Activated naive CD8-positive, alpha-beta T cell (primary cell): ENCODE measurements at regions not wholly inside any gene's neighbourhood (a gene's known extent, or its start where the extent isn't known, plus 50 kb on each side); places are given as distances from the start of the nearest gene placed in this dataset.

Source experiments
- H3K27ac Mint-ChIP-seq: one replicate; pipeline ENCODE4 v1.8.0; 2021; ENCODE audit warnings: mixed read lengths
- H3K27me3 Mint-ChIP-seq: one replicate; pipeline ENCODE4 v1.8.0; 2021; ENCODE audit warnings: mixed read lengths
- H3K36me3 Mint-ChIP-seq: one replicate; pipeline ENCODE4 v1.8.0; 2021; ENCODE audit warnings: mixed read lengths
- H3K4me1 Mint-ChIP-seq: one replicate; pipeline ENCODE4 v1.8.0; 2021; ENCODE audit warnings: low read depth, mixed read lengths
- H3K4me3 Mint-ChIP-seq: one replicate; pipeline ENCODE4 v1.8.0; 2021; ENCODE audit warnings: mild to moderate bottlenecking, mixed read lengths
- H3K9me3 Mint-ChIP-seq: one replicate; pipeline ENCODE4 v1.8.0; 2021; ENCODE audit warnings: low read depth, mixed read lengths

DNA sequence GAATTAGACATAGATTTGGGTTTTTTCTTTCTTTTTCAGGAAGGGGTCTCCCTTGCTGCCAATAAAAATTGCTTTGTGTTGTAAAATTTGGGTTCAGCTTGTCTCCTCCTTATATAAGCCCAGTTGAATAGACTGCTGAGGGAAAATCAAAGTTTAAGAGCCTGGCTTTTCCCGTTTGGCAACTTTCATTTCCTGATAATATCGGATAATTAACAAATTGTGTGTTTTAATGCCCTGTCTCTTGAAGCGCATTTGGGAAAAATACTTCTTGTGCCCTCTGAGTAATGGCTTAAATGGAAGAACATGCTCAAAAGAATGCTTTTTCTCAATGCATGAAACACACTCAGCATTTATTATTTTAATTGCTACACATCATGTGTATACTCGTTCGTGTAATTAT is 198.0 kb upstream of the DCN start:
- no peak overlapping the region for H3K27ac Mint-ChIP-seq
- no peaks in the 10 kb centered on the region for H3K9me3 Mint-ChIP-seq
- H3K4me1 Mint-ChIP-seq = peaks cover 8% of the 10 kb centered on the region
- H3K4me3 Mint-ChIP-seq = no peak overlapping the region
- no peaks in the 10 kb centered on the region for H3K36me3 Mint-ChIP-seq
- H3K27me3 Mint-ChIP-seq = peaks cover 5% of the 10 kb centered on the region

DNA sequence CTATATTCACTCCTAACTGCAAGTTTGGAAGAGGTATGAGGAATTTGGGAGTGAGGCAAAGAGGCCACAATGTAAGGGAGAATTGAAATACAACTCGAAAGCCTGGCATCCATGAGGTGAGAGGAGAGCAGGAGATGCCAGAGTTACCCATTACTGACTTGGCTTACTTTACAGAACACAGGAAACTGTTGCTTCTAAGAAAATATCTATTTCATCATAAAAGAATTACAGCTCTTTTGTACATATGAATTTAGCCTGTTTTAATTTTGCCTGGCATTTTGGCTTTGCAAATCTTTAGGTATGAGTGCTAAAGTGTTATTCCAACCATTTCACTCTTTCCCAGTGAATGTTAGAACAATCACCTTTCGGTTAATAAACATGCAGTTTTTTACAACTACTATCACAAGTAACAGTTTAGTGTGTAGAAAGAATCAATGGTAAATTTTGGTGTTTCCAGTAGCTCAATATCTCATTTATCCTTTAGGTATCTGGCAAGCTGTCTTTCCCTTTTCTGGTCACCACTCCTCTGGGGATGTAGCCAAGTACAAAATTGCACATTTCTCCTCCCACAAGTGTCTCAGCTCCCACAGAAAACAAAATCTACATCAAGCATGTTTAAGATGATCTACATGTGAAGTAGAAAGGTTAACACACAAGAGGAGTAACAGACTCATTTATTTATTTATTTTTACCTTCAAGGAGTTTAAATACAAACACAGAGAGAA is 196.6 kb upstream of the DCN start:
- Mint-ChIP-seq H3K36me3 (no peaks in the 10 kb centered on the region), H3K4me3 (no peak overlapping the region), H3K9me3 (no peaks in the 10 kb centered on the region), H3K27me3 (peaks cover 5% of the 10 kb centered on the region), H3K27ac (no peak overlapping the region), H3K4me1 (peaks cover 8% of the 10 kb centered on the region)

DNA sequence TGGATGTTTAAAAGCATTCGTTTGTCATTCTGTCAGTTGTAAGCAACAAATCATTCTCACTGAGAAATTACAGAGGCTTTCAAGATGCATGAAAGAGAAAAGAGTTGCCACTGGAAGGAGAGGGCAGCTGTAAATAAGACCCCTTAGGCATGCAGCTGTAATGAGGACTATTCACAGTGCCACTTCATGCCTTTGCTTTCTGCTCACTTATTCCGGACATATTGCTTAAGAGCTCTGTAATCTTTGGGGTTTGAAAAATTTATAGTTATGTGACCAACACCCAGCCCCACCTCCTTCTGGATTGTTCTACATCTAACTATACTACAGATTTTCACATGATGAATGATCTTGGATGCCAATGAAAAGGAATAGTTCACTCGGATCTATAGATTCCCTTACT is 194.8 kb upstream of the DCN start:
- Mint-ChIP-seq H3K27me3 (peaks cover 12% of the 10 kb centered on the region), H3K4me1 (peaks cover 8% of the 10 kb centered on the region)

DNA sequence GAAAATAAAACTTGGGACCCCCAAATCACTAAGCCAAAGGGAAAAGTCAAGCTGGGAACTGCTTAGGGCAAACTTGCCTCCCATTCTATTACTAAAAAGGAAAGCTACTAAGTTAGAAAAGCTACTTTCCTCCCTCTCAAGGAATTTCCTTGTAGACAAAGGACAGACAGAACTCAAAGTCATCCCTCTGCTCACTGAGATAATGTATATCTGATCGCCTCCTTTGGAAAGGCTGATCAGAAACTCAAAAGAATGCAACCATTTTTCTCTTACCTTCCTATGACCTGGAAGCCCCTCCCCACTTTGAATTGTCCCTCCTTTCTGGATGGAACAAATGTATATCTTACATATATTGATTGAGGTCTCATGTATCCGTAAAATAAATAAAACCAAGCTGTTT is 190.5 kb upstream of the DCN start:
- Mint-ChIP-seq H3K4me1 (no peaks in the 10 kb centered on the region), H3K4me3 (no peak overlapping the region), H3K27me3 (peaks cover 9% of the 10 kb centered on the region), H3K36me3 (no peaks in the 10 kb centered on the region), H3K27ac (no peak overlapping the region), H3K9me3 (no peaks in the 10 kb centered on the region)

More for the DNA sequence above, 194.8 kb upstream of the DCN start:
- Mint-ChIP-seq H3K4me3 (no peak overlapping the region), H3K27ac (no peak overlapping the region), H3K9me3 (no peaks in the 10 kb centered on the region), H3K36me3 (no peaks in the 10 kb centered on the region)

DNA sequence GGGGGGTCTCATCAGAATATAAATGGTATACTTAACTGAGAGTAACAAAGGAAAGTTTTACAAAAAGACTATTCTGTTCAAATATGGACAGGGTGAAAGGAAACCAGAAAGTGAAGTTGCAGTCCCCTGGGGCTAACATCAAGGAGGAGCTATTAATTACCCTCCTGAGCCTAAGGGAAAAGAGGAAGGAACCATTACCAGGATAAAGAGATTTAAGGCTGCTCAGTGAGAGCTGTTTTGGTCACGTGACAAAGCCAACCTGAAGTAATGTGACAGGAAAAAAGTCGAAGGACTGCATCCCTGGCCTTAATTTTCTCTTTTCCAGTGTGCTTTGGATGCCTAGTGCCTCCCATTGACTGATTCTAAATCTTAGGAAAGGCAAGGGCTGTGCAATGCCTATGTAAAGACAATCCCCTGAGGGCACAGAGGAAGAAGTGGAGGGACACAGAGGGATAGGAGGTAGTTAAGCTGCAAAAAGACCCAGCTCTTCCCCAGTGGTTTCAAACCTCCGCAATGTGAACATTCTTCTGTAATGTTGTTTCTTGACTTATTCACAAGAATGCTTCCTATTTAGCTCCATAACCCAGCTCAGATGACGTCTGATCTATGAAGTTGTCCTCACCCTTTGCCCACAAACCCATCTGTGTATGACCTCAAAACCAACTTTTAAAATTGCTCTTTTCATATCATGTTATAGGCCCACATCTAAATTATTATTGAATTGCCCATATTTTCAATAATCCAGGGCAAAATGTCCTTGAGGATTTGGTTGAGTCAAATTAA is 187.7 kb upstream of the DCN start:
- Mint-ChIP-seq H3K27me3 (peaks cover 9% of the 10 kb centered on the region), H3K36me3 (no peaks in the 10 kb centered on the region), H3K27ac (no peak overlapping the region), H3K4me3 (no peak overlapping the region), H3K9me3 (no peaks in the 10 kb centered on the region), H3K4me1 (no peaks in the 10 kb centered on the region)

DNA sequence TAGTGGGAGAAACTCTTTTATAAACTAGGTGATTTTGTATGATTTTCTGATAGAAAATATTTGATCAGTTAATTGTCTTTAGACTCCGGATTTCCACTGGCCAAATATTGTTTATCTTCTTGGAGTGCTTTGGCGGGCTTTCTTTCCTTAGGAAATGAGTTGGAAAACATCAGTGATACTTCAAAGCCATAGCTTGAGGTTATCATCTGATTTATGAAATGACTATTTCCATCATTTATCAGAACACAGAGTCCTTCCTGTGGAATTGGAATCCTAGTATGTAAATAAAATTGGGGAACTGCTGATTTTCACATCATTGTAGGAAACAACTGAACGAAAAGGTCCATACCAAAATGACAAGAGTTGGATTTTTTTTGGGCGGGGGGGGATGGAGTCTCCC is 186.0 kb upstream of the DCN start:
- Mint-ChIP-seq H3K4me3 (no peak overlapping the region), H3K9me3 (no peaks in the 10 kb centered on the region), H3K4me1 (no peaks in the 10 kb centered on the region), H3K27me3 (peaks cover 6% of the 10 kb centered on the region), H3K27ac (no peak overlapping the region), H3K36me3 (no peaks in the 10 kb centered on the region)

DNA sequence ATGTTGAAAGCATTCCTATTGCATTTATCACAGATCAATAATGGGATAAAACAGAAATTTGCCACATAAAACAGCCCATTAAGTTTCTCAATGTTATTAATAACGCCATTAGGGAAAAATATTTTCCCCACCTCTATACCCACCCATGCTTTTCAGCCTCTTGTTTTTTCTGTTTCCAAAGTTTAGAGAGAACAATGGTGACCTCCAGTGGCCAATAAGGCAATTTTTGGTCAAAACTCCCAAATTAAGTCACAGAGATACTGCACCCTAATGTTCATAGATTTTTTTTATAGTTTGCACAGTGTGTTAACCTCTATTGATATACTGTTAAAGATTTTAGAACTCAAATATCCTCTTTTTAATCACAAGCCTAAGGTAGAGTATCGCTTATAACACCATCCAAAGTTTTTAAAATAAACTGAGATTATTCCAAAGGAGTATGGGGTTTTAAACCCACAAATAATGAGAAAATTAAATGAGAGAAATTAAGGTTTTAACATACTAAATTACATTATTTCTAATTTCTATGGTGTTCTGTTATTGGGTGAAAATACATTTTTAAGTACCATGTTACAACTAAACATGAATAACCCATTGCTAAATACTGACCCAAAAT is 184.7 kb upstream of the DCN start:
- Mint-ChIP-seq H3K4me3 (no peak overlapping the region), H3K4me1 (no peaks in the 10 kb centered on the region), H3K36me3 (no peaks in the 10 kb centered on the region), H3K27me3 (peaks cover 2% of the 10 kb centered on the region), H3K27ac (no peak overlapping the region), H3K9me3 (no peaks in the 10 kb centered on the region)

DNA sequence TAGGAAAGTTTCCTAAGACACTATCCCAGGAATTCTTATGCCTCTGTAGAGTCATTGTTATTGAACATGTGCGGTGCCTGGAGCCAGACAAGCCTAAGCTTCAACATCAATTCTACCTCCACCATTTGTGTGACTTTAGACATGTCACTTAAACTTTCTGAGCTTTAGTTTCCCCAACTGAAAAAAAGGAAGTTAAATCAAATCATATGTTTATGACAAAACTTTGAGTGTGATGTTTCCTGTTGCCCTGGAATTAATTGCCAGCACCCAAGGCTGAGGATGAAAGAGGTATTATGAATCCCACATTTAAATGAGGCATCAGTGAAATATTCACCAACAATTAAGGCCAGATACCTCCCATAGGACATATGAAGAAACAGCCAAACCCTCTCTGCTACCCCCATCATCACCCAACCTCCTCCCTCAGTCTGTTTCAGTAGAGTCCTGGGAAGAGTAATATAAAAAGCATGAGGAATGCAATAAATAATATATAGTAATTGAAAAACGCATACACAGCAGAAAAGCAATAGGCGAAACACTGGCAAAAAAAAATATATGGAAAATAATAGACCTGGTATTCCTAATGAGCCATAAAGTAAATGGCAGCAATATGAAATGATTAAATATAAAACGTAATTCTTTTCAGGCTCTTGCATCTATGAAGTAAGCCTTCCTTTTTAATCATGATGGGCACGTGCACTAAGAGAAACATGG is 182.0 kb upstream of the DCN start:
- Mint-ChIP-seq H3K27me3 (peaks cover under 1% of the 10 kb centered on the region), H3K36me3 (no peaks in the 10 kb centered on the region), H3K4me1 (peaks cover 2% of the 10 kb centered on the region), H3K9me3 (no peaks in the 10 kb centered on the region), H3K27ac (no peak overlapping the region), H3K4me3 (no peak overlapping the region)

DNA sequence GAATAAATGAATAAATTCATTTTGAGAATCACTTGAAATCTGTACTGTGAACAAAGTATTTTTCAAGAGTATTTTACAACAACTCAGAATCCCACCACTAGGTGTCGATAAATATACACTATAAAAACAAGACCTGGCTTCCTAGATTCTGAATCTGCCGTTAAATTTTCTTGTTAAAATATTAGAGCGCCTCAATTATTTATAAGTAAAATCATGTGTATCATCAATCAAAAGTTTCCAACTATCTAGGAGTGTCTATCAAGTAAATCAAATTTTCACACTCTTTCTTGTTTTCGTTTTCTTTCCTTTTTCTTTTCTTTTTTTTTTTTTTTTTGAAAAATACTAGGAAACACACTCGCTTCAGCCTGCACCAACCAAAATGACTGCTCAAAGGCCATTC is 179.2 kb upstream of the DCN start:
- peaks cover 2% of the 10 kb centered on the region for H3K4me1 Mint-ChIP-seq
- no peak overlapping the region for H3K4me3 Mint-ChIP-seq
- no peak overlapping the region for H3K27ac Mint-ChIP-seq
- H3K36me3 Mint-ChIP-seq = no peaks in the 10 kb centered on the region
- peaks cover 2% of the 10 kb centered on the region for H3K27me3 Mint-ChIP-seq
- no peaks in the 10 kb centered on the region for H3K9me3 Mint-ChIP-seq

DNA sequence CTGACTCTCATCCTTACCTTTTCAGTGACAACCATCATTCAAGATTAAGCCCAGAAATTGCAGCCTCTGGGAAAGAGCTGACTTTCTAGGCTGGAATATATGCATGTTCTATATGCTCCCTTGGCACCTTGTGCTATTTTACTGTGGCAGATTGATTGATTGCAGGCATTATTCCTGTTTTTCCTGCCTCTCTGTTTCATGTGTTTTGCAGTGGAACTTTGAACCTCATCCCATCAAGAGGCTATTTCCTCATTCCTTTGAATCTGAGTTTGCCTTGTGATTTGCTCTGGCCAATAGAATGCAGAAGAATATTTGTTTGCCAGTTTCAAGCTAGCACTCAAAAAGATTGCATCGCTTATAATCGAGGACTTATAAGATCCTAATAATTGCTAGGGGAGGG is 174.8 kb upstream of the DCN start:
- Mint-ChIP-seq H3K27ac (no peak overlapping the region), H3K9me3 (no peaks in the 10 kb centered on the region), H3K27me3 (peaks cover 16% of the 10 kb centered on the region), H3K4me1 (peaks cover 2% of the 10 kb centered on the region), H3K36me3 (no peaks in the 10 kb centered on the region), H3K4me3 (no peak overlapping the region)

DNA sequence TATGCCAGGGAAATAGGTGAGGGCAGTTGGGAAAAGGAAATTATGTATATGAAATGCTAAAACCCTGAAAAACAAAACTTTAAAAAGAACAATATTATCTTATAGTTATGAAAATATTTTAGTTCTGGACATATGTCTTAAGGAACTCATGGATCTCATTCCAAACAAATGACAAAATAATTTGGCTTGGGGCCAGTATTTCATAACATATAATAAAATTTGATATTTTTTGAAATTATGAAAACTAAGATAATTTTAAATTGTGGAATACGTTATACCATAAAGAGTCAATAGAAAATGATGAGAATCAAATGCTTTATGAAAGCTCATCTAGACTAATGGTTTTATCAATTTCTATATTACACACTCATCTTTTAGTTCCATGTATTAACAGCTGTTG is 173.8 kb upstream of the DCN start:
- Mint-ChIP-seq H3K4me3 (no peak overlapping the region), H3K36me3 (no peaks in the 10 kb centered on the region), H3K4me1 (no peaks in the 10 kb centered on the region), H3K27me3 (peaks cover 16% of the 10 kb centered on the region), H3K27ac (no peak overlapping the region), H3K9me3 (no peaks in the 10 kb centered on the region)

DNA sequence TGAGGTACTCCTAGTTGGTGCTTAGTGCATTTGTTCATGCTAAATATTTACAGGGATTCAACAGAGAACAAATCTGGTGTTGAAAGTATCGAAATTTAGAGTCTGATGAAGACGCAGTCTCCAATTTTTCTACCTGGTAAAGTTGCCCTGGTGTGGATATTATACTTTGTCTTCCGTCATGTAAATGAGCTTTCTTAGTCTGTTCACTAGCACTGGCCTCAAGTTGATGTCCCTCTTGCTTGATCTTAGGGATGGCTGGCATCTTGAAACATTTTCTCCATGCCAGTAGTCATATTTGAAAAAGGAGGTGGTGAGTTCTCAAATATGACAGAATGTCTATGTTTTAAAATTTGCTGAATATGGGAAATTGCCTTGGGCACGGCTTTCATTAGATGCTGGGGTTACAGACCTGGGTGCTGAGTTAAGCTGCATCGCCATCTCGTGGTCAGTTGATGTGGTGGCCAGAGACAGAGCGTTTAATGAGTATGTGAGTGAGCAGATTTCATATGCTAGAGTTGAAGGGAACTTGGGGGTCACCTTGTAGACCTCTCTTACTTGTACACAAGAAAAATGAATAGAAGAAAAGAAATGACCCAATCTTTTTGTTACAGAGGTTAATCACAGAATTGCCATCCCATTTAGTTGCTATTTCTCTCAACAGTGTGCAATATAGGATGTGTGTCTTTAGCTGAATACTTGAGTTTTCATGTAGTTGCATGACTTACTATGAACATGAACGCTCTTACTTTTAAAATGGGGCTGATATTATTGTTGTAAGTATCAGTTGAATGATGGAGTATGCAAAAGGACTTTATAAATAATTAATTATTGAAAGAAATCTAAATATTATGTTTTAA is 172.8 kb upstream of the DCN start:
- Mint-ChIP-seq H3K9me3 (no peaks in the 10 kb centered on the region), H3K27me3 (peaks cover 16% of the 10 kb centered on the region), H3K27ac (no peak overlapping the region), H3K4me1 (no peaks in the 10 kb centered on the region), H3K36me3 (no peaks in the 10 kb centered on the region), H3K4me3 (no peak overlapping the region)

DNA sequence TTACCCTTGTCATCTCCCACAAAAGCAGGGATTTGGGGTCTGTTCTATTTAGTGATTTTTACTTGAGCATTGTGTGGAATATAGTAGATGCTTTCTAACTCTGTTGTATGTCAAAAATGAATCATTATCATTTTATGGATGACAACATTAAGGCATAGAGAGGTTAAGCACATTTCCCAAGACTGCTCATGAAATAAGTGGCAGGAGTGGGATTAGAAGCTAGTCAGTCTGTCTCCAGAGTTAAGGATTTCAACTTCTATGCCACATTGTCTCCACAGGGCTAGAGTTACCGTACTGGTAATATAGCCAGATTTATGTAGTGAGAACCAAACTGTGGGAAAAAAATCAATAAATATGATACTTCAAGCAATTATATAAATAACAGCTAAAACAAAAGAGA is 170.6 kb upstream of the DCN start:
- Mint-ChIP-seq H3K27ac (no peak overlapping the region), H3K4me1 (no peaks in the 10 kb centered on the region), H3K36me3 (no peaks in the 10 kb centered on the region), H3K27me3 (peaks cover 16% of the 10 kb centered on the region), H3K4me3 (no peak overlapping the region), H3K9me3 (no peaks in the 10 kb centered on the region)

DNA sequence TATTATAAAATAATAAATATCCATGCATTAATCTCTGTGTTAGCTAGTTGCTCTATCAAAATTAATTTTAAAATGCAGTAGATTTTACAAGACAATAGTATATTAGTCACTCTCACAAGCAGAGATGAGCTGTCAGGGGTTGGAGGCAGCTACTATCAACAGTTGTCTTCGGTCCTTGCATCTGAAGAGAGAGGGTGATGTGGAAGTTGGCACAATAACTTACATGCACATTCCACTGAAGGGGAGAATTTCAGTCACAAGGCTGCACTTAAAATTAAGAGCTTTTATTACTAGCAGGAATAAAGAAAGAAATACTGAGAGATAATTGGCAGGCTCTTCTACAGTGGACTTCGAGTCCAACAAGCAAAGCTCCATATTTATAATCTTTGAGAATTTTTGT is 166.9 kb upstream of the DCN start:
- H3K27ac Mint-ChIP-seq = no peak overlapping the region
- H3K27me3 Mint-ChIP-seq = peaks cover 12% of the 10 kb centered on the region
- no peaks in the 10 kb centered on the region for H3K36me3 Mint-ChIP-seq
- no peaks in the 10 kb centered on the region for H3K4me1 Mint-ChIP-seq
- H3K4me3 Mint-ChIP-seq = no peak overlapping the region
- H3K9me3 Mint-ChIP-seq = no peaks in the 10 kb centered on the region
